Caco-2 (cell line): ENCODE measurements at regions not wholly inside any gene's neighbourhood (a gene's known extent, or its start where the extent isn't known, plus 50 kb on each side); places are given as distances from the start of the nearest gene placed in this dataset.

ENCODE experiments used
- BruUV-seq: library from RNA; stranded (reverse); fragments of 400-500 nt; replicated peaks from 2 replicates; lab custom pipeline; 2021; lab: Mats Ljungman, UMichigan
- CTCF ChIA-PET: fragments of 300-600 bp; sonication (Branson Sonifier 250); formaldehyde crosslinking; loops from one replicate; lab custom pipeline; 2022; ENCODE audit warnings: antibody characterized with exemption; lab: Charles Lee
- POLR2A ChIA-PET: fragments of 300-600 bp; sonication (Branson Sonifier 250); formaldehyde crosslinking; loops from one replicate; lab custom pipeline; 2022; ENCODE audit warnings: antibody characterized with exemption; lab: Charles Lee
- DNase-seq, 2 experiments: peaks; one replicate each; pipeline versions ENCODE4 v3.0.0 to v3.0.0-alpha.2; 2020 to 2022
- H3K27me3 ChIP-seq: replicated peaks from 2 replicates; pipeline ENCODE4 v1.6.0; 2011; ENCODE audit warnings: low read length; ENCODE audit not compliant: control insufficient read depth, insufficient read depth
- H3K36me3 ChIP-seq: 2 replicates; pipeline ENCODE4 v1.5.1; 2011; ENCODE audit warnings: low read length; ENCODE audit not compliant: control insufficient read depth, insufficient read depth
- H3K4me1 ChIP-seq: fragments of 250-450 bp; sonication (Bioruptor Pico); 2 replicates; pipeline ENCODE4 v1.5.1; 2020; ENCODE audit warnings: mild to moderate bottlenecking
- H3K4me3 ChIP-seq: 2 replicates; pipeline ENCODE4 v1.5.1; 2011; ENCODE audit warnings: low read depth, mild to moderate bottlenecking, control low read depth, low read length
- H3K9me3 ChIP-seq: fragments of 250-450 bp; sonication (Bioruptor Pico); 2 replicates; pipeline ENCODE4 v1.5.1; 2020; ENCODE audit warnings: mild to moderate bottlenecking, moderate library complexity
- H3K27ac Mint-ChIP-seq: one replicate; pipeline ENCODE4 v1.8.0; 2022; ENCODE audit warnings: mixed read lengths; ENCODE audit not compliant: unreplicated experiment
- H3K27me3 Mint-ChIP-seq: one replicate; pipeline ENCODE4 v1.8.0; 2022; ENCODE audit warnings: mixed read lengths; ENCODE audit not compliant: insufficient read depth, unreplicated experiment
- H3K36me3 Mint-ChIP-seq: one replicate; pipeline ENCODE4 v1.8.0; 2022; ENCODE audit warnings: mild to moderate bottlenecking, mixed read lengths; ENCODE audit not compliant: insufficient read depth, unreplicated experiment
- H3K4me1 Mint-ChIP-seq: one replicate; pipeline ENCODE4 v1.8.0; 2022; ENCODE audit warnings: low read depth, mixed read lengths; ENCODE audit not compliant: unreplicated experiment
- H3K4me3 Mint-ChIP-seq: one replicate; pipeline ENCODE4 v1.8.0; 2022; ENCODE audit warnings: mild to moderate bottlenecking, moderate library complexity, mixed read lengths; ENCODE audit not compliant: unreplicated experiment
- H3K9me3 Mint-ChIP-seq: one replicate; pipeline ENCODE4 v1.8.0; 2022; ENCODE audit warnings: mixed read lengths; ENCODE audit not compliant: unreplicated experiment
- intact Hi-C: fragments of 100-400 bp; cut with micrococcal nuclease; formaldehyde crosslinking; loops from one replicate; pipeline ENCODE4 v1.10.0; 2022; ENCODE audit not compliant: unreplicated experiment
- TF ChIP-seq, protein P1 (sequence below), 2 experiments: fragments of 200-600 bp in 1 of 2; IDR thresholded peaks; 1 replicate in 1 of 2; 2 replicates in 1 of 2; pipeline versions ENCODE4 v1.5.1 to v1.8.0; 2011 to 2022; ENCODE audit warnings: antibody characterized with exemption in 1 of 2, control low read depth in 1 of 2, inconsistent platforms in 1 of 2, low read depth in 1 of 2, low read length in 1 of 2, mild to moderate bottlenecking in 1 of 2, moderate library complexity in 1 of 2; ENCODE audit not compliant: insufficient read depth in 1 of 2, severe bottlenecking in 1 of 2, unreplicated experiment in 1 of 2

- POLR2A ChIA-PET = no interaction called here
- Histone ChIP-seq H3K4me3 (no peak overlapping the region), H3K27me3 (no peaks in the 10 kb centered on the region), H3K9me3 (no peaks in the 10 kb centered on the region), H3K36me3 (no peaks in the 10 kb centered on the region), H3K4me1 (no peaks in the 10 kb centered on the region)
- Mint-ChIP-seq H3K36me3 (no peaks in the 10 kb centered on the region), H3K9me3 (no peaks in the 10 kb centered on the region), H3K4me3 (no peak overlapping the region), H3K4me1 (no peaks in the 10 kb centered on the region), H3K27ac (no peak overlapping the region), H3K27me3 (peaks cover 5% of the 10 kb centered on the region)
- TF ChIP-seq, protein P1, sequence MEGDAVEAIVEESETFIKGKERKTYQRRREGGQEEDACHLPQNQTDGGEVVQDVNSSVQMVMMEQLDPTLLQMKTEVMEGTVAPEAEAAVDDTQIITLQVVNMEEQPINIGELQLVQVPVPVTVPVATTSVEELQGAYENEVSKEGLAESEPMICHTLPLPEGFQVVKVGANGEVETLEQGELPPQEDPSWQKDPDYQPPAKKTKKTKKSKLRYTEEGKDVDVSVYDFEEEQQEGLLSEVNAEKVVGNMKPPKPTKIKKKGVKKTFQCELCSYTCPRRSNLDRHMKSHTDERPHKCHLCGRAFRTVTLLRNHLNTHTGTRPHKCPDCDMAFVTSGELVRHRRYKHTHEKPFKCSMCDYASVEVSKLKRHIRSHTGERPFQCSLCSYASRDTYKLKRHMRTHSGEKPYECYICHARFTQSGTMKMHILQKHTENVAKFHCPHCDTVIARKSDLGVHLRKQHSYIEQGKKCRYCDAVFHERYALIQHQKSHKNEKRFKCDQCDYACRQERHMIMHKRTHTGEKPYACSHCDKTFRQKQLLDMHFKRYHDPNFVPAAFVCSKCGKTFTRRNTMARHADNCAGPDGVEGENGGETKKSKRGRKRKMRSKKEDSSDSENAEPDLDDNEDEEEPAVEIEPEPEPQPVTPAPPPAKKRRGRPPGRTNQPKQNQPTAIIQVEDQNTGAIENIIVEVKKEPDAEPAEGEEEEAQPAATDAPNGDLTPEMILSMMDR (IDR thresholded peaks at IDR 0.05; ENCODE audit: insufficient read depth in 1 of 2, low read depth in 1 of 2, low read length in 1 of 2, severe bottlenecking in 1 of 2, unreplicated experiment in 1 of 2) = no peak
- no TSS peak for BruUV-seq
- CTCF ChIA-PET = no interaction called here
- no peak for DNase-seq
- intact Hi-C loops = no loop called here
These were observed 273.7 kb downstream of the GPAT3 start for GRCh38 chr4:83809581-83809980.

DNA sequence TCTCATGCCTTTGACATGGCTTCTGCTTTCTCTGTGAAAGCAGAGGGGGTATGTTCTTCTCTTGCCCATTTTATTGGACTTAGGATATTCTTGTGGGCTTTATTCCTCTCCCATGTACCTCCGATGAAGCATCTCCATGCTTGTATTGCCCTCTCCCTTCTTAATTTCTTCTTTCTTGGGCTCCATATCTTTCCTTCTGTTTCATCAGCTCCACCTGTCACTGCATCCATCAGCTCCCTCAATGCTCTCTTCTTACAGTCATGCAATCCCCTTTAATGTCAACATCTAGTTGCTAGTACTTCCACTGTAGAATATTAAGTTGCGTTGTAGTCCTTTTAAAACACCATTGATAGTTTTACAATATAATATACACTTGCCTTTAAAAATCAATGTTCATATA is 257.6 kb downstream of the GPAT3 start:
- H3K4me3 Mint-ChIP-seq = no peak overlapping the region
- peaks cover 6% of the 10 kb centered on the region for H3K4me1 Mint-ChIP-seq
- no peaks in the 10 kb centered on the region for H3K9me3 ChIP-seq
- DNase-seq = no peak
- POLR2A ChIA-PET = no interaction called here
- H3K36me3 ChIP-seq = no peaks in the 10 kb centered on the region
- no peaks in the 10 kb centered on the region for H3K9me3 Mint-ChIP-seq
- H3K27me3 Mint-ChIP-seq = peaks cover 8% of the 10 kb centered on the region
- no peak overlapping the region for H3K27ac Mint-ChIP-seq
- BruUV-seq = no TSS peak
- H3K36me3 Mint-ChIP-seq = no peaks in the 10 kb centered on the region
- H3K4me1 ChIP-seq = no peaks in the 10 kb centered on the region
- TF ChIP-seq, protein P1 (IDR thresholded peaks at IDR 0.05; ENCODE audit: insufficient read depth in 1 of 2, low read depth in 1 of 2, low read length in 1 of 2, severe bottlenecking in 1 of 2, unreplicated experiment in 1 of 2) = no peak
- H3K4me3 ChIP-seq = no peak overlapping the region
- H3K27me3 ChIP-seq = no peaks in the 10 kb centered on the region
- CTCF ChIA-PET = no interaction called here
- intact Hi-C loops = no loop called here

- no peaks in the 10 kb centered on the region for H3K27me3 ChIP-seq
- no peaks in the 10 kb centered on the region for H3K9me3 ChIP-seq
- no peak overlapping the region for H3K27ac Mint-ChIP-seq
- no peaks in the 10 kb centered on the region for H3K36me3 Mint-ChIP-seq
- TF ChIP-seq, protein P1 (IDR thresholded peaks at IDR 0.05; ENCODE audit: insufficient read depth in 1 of 2, low read depth in 1 of 2, low read length in 1 of 2, severe bottlenecking in 1 of 2, unreplicated experiment in 1 of 2) = no peak
- ChIA-PET POLR2A (no interaction called here), CTCF (no interaction called here)
- no TSS peak for BruUV-seq
- intact Hi-C loops = no loop called here
- DNase-seq = no peak
- no peaks in the 10 kb centered on the region for H3K4me1 ChIP-seq
- H3K4me1 Mint-ChIP-seq = peaks cover 7% of the 10 kb centered on the region
- H3K36me3 ChIP-seq = no peaks in the 10 kb centered on the region
- no peak overlapping the region for H3K4me3 Mint-ChIP-seq
- no peaks in the 10 kb centered on the region for H3K9me3 Mint-ChIP-seq
- H3K4me3 ChIP-seq = no peak overlapping the region
- peaks cover 7% of the 10 kb centered on the region for H3K27me3 Mint-ChIP-seq
These were observed 250.0 kb downstream of the GPAT3 start for GRCh38 chr4:83785891-83786290.
